ENCODE measurements at regions not wholly inside any gene's neighbourhood (a gene's known extent, or its start where the extent isn't known, plus 50 kb on each side); places are given as distances from the start of the nearest gene placed in this dataset.

GRCh38 chr2:236903978-236904377 is 181.7 kb upstream of the COPS8 start:
- TF ChIP-seq CTCF (IDR thresholded peaks at IDR 0.05): no peak
- TF ChIP-seq MAX (IDR thresholded peaks at IDR 0.05; ENCODE audit: low read depth): no peak
- no peak for TF ChIP-seq RAD21 (IDR thresholded peaks at IDR 0.05; ENCODE audit: low read length)
- TF ChIP-seq EZH2phosphoT487 (IDR thresholded peaks at IDR 0.05; ENCODE audit: borderline replicate concordance, low read depth): no peak
- no peak for TF ChIP-seq POLR2AphosphoS5 (IDR thresholded peaks at IDR 0.05; ENCODE audit: low read depth, low read length)
- TF ChIP-seq MEF2A (IDR thresholded peaks at IDR 0.05; ENCODE audit: borderline replicate concordance, low read depth): no peak
- TF ChIP-seq NRF1 (IDR thresholded peaks at IDR 0.05; ENCODE audit: low read depth, low read length): no peak
- no peak for TF ChIP-seq YY1 (IDR thresholded peaks at IDR 0.05; ENCODE audit: low read depth)
- no peak for TF ChIP-seq RFX5 (IDR thresholded peaks at IDR 0.05; ENCODE audit: low read length)
- TF ChIP-seq TAF1 (IDR thresholded peaks at IDR 0.05; ENCODE audit: borderline replicate concordance, low read depth, low read length): no peak
- no peak for TF ChIP-seq ZBTB33 (IDR thresholded peaks at IDR 0.05; ENCODE audit: borderline replicate concordance, low read depth)
- TF ChIP-seq FOXM1 (IDR thresholded peaks at IDR 0.05; ENCODE audit: low read depth): no peak
- no peak for TF ChIP-seq IRF3 (IDR thresholded peaks at IDR 0.05; ENCODE audit: low read depth, low read length)
